ENCODE measurements at regions not wholly inside any gene's neighbourhood (a gene's known extent, or its start where the extent isn't known, plus 50 kb on each side); places are given as distances from the start of the nearest gene placed in this dataset.

- TF ChIP-seq POLR2AphosphoS5 (IDR thresholded peaks at IDR 0.05; ENCODE audit: low read depth, low read length) (no peak), POLR2A (IDR thresholded peaks at IDR 0.05; ENCODE audit: borderline replicate concordance, extremely low read depth, insufficient read depth, insufficient read length) (no peak)
Measured at GRCh38 chr6:14802514-14803160, 443.2 kb upstream of the JARID2 start.

All from HCT116 (cell line).